ENCODE measurements at regions not wholly inside any gene's neighbourhood (a gene's known extent, or its start where the extent isn't known, plus 50 kb on each side); places are given as distances from the start of the nearest gene placed in this dataset.

GRCh38 chr6:74741646-74742045 lies 464.2 kb downstream of the COL12A1 start:
- no peak overlapping the region for H3K4me3 ChIP-seq (ENCODE audit: low read depth, low read length)

GRCh38 chr6:74735304-74735703 lies 470.5 kb downstream of the COL12A1 start:
- H3K4me3 ChIP-seq (ENCODE audit: low read depth, low read length): no peak overlapping the region
- no peak for TF ChIP-seq CTCF (IDR thresholded peaks at IDR 0.05; ENCODE audit: insufficient read depth, low read depth, low read length)
- peak; percentile 77 for DNase-seq (ENCODE audit: low read depth)

More at GRCh38 chr6:74741646-74742045, 464.2 kb downstream of the COL12A1 start:
- TF ChIP-seq CTCF (IDR thresholded peaks at IDR 0.05; ENCODE audit: insufficient read depth, low read depth, low read length): no peak
- peak; percentile 28 for DNase-seq (ENCODE audit: low read depth)

- no peak for DNase-seq (ENCODE audit: low read depth)
Observed at GRCh38 chr6:74734901-74735300, 471.0 kb downstream of the COL12A1 start.

GRCh38 chr6:74733830-74734620 lies 471.8 kb downstream of the COL12A1 start:
- DNase-seq (ENCODE audit: low read depth): peak; percentile 19
- TF ChIP-seq CTCF (IDR thresholded peaks at IDR 0.05; ENCODE audit: insufficient read depth, low read depth, low read length): no peak
- H3K4me3 ChIP-seq (ENCODE audit: low read depth, low read length): no peak overlapping the region

More at GRCh38 chr6:74734901-74735300, 471.0 kb downstream of the COL12A1 start:
- no peak overlapping the region for H3K4me3 ChIP-seq (ENCODE audit: low read depth, low read length)
- TF ChIP-seq CTCF (IDR thresholded peaks at IDR 0.05; ENCODE audit: insufficient read depth, low read depth, low read length): no peak

- TF ChIP-seq CTCF (IDR thresholded peaks at IDR 0.05; ENCODE audit: insufficient read depth, low read depth, low read length): no peak
- peak; percentile 28 for DNase-seq (ENCODE audit: low read depth)
- H3K4me3 ChIP-seq (ENCODE audit: low read depth, low read length): no peak overlapping the region
Observed at GRCh38 chr6:74731931-74732330, 473.9 kb downstream of the COL12A1 start.

GRCh38 chr6:74731204-74731603 lies 474.6 kb downstream of the COL12A1 start:
- no peak for TF ChIP-seq CTCF (IDR thresholded peaks at IDR 0.05; ENCODE audit: insufficient read depth, low read depth, low read length)
- peak; percentile 17 for DNase-seq (ENCODE audit: low read depth)
- H3K4me3 ChIP-seq (ENCODE audit: low read depth, low read length): no peak overlapping the region

Measured in fibroblast of villous mesenchyme (primary cell).